NCI-H226 (cell line): ENCODE measurements at regions not wholly inside any gene's neighbourhood (a gene's known extent, or its start where the extent isn't known, plus 50 kb on each side); places are given as distances from the start of the nearest gene placed in this dataset.
"Not testable (repeated sequence)": the region's sequence is repeated elsewhere in the genome, so short reads cannot be mapped to it uniquely, and the experiment has no call there.

Experiments used
- DNase-seq: peaks from one replicate; pipeline ENCODE4 v3.0.0-alpha.2; 2015

DNA sequence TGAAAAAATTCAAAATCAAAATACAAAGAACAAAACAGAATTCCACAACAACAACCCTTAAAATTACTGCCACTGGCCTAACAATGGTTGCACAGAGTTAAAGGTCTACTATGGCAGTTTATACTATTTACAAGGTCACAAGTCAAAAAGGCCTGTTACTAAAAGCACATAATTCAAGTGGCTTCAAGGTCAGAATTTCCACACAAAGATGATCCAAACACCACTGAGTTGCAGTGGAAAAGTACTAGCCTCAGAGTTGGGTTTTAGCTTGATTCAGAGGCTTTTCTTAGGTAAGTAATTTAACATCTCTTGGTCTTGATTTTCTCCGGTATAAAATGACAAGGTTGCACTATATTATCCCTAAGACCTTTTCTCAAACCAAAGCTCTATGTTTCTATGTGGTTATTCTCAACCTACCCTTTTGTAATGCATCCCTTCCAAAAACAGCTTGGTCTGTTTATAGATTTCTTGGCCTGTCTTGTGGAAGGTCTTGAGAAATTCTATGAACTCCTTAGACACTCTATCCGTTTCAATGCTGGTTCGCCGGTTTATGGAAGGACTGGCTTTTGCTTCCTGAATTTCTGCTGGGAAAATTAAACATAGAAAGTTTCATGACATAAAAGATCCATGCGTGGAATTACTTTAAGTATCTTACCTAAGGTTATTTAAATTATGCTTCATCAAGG lies 69.5 kb downstream of the MDH2 start:
- not testable (repeated sequence) for DNase-seq

DNA sequence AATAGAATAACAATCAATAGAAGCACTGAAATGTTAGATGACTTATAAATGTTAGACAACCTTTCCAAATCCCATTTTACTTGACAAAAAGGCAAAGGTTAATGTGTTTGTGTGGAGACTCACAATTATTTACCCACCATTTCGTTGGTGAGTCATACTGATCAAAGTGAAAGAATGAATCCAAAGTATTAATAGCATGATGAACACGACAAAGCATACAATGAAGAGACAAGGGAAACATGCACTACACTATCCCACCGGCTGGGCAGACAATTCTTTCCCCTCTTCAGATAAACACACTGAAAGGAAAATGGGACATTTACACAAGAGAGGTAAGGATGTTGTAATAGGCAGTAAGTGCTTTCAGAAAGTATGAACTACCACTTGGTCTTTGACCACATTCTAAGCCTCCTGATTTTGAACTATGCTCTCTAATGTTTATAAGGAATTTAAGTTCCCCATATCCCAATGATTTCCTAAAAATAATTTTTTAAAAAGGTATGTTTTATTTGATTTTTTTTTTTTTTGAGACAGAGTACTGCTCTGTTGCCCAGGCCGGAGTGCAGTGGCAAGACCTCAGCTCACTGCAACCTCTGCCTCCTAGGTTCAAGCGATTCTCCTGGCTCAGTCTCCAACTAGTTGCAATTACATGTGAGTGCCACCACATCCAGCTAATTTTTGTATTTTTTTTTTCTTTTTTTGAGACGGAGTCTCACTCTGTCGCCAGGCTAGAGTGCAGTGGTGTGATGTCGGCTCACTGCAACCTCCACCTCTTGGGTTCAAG lies 70.5 kb downstream of the MDH2 start:
- DNase-seq, result not testable (repeated sequence)

DNA sequence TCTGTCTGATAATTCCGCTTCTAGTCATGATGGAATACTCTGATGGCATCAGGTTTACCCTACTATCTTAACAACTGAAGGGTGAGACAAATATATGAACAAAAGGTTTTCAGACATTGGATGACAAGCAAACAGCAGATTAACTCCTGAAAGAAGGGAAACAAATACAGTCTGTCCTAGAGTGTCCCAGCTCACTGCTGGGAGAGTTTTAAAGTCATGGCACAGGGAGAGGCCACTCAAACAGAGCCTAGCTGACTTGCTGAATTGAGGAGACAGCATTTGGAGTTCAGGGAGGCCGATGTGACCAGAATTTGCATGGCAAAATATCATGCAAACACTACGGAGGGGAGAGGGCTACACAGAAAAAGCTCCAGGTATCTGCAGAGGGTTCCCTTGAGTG lies 73.1 kb downstream of the MDH2 start:
- no peak for DNase-seq

DNA sequence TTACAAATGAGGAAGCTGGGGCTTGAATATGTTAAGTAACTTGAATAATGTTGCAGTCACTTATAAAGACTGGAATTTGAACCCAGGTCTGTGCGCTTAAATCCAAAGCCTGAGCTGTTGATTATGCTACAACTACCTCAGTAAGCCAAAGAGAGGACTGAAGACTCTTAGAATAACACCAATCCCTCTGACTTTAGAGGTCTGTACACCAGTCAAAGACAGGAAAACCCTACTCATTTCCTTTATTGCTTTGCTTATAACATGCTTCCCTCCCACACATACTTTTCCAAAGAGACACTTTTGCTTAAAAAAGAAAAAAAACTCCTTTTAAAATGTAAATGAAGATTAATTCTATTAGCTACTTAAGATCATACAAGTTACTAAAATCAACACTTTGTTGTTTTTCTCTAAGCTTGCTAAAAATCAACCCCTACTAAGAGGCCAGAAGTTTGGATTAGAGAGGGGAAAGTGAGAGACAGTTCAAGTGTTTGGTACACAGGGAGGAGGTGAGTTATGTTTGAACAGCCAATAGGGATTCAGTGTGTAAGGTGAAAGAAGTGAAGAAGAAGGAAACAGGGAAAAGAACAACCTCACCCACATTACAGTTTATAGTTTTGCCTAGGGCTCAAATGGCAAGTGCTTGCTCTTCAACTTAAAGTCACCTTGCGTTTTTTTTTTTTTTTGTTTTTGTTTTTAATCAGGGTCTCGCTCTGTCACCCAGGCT lies 74.8 kb downstream of the MDH2 start:
- peak; percentile 20 for DNase-seq

DNA sequence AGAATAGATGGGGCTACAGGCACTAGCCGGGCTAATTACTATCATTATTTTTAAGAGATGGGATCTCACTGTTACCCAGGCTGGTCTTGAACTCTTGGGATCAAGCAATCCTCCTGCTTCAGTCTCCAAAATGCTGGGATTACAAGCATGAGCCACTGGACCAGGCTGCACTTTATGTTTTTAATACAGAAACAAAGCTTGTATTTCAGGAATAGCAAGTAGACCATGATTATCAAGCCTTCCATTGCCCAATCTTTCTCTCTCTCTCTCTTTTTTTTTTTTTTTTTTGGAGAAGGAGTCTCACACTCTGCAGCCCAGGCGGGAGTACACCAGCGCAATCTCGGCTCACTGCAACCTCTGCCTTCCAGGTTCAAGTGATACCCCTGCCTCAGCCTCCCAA lies 75.4 kb downstream of the MDH2 start:
- DNase-seq, result no peak

DNA sequence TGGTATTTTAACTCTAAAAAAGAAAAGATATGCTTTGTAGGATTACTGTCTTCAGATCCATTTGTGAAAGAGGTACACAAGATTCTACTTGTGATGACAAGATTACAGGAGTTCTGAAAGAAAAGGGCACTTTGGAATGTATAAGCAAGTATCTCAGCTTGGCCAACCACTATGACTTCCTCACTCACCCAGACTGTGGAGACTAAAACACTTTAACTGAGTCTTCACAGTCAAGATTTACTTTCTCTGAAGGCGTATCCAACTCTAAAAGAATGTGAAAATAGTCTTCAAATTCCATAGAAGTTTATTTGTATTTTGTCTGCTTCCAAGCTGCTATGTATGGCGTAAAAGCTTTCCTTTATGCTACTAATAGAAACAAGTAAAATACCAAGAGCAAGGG lies 76.1 kb upstream of the SRRM3 start:
- no peak for DNase-seq

DNA sequence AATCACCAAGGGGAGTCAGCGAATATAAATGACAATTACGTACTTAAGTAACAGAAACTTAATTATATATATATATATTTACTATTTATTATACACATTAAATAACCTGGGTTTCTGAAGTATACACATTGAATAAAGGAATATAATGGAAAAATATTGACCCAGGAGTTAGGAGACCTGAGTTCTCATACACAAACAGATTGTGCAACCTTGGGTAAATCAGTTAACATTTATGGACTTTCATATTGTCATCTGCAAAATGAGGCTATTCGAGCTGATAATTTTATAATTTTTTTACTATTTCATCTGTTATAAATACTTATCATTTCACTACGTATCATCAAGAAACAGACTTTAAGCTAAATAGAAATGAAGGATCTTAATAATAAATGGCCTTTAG lies 75.1 kb upstream of the SRRM3 start:
- DNase-seq, result no peak

DNA sequence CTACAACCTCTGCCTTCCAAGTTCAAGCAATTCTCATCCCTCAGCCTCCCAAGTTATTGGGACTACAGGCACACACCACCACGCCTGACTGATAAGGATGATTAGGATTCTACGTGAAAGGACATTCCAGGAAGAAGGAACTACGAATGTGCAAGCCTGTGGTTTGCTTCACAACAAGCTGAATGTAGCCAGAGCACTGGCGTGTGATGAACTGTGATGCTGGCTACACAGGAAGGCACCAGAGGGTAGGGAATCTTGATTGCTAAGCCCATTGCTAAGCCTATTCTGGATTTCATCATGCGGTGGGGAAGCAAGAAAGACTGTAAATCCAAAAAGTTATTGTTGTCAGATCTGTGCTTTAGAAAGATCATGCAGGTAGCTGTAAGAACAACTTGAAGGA lies 72.3 kb upstream of the SRRM3 start:
- DNase-seq, result peak; percentile 2

DNA sequence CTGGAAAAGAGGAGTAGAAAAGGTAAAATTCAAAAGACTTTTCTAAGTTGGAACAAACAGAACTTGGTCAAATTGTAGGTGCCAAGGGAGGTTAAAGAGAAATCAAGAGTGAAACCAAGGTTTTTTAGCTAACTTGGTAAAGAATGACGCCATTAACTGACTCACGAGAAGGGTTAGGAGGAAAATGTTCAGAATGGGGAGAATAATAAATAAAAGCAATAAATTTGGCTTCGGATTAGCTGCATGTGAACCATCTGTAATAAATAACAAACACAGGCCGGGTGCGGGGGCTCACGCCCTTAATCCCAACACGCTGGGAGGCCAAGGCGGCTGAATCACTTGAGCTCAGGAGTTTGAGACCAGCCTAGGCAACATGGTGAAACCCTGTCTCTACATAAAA lies 71.9 kb upstream of the SRRM3 start:
- no peak for DNase-seq

DNA sequence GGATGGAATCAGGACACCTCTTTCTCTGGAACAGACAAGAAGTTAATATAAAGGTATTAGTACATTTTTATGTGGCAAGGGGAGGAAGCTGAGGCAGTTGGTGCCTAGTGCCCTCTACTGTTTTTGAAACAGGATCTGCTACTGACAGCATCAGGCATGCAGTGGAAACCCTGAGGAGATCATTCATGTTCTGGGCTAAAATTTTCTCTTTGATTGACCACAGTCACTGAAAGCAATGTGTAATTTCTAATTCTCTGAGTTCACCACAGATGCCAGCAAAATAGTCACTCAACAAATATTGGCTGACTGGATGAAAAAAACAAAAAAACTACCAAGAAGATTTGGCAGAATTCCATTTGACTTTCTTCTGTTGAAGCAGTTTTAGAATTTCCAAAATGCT lies 71.0 kb upstream of the SRRM3 start:
- peak; percentile 7 for DNase-seq

DNA sequence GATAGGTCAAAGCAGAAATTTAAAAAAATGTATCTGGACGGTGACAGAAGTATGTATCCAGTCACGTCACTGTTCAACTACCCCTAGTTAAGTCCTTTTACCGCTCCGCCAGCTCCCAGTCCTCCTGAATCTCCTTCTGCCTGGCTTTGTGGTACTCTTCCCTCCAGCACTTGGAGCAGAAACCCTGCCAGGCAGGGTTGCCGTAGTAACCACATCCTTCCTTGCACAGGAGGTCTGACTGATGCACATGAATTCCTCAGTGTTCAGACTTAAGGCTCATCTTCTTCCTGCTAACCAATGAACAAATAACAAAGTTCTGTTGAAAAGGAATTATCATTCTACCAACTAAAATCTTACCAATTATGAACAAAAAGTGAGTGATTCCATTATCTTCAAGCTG lies 69.8 kb upstream of the SRRM3 start:
- DNase-seq, result not testable (repeated sequence)

DNA sequence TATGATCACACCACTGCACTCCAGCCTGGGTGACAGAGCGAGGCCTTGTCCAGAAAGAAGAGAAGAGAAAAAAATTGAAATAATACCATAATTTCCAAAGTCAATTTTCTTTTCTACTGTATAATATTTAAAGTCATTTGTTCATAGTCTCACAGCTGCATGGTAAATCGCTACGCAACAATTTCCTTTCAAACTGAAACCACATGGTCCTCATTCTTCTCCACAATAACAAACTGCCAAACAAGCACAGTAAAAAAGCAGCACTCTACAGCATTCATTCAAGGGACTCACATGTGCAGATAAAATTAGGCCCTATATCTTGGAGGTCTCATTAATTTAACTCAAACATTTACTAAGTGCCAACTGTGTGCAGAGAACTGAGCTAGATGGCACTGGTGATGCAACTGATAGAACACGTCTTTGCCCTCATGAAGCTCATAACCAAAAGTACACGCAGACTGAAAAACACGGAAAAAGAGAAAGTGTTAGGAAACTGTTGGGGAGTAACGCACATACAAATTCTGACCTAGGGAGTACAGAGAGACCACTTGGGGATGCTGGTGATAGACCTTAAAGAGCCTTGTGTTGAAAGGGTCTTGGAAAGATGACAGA lies 68.4 kb upstream of the SRRM3 start:
- DNase-seq, result no peak

DNA sequence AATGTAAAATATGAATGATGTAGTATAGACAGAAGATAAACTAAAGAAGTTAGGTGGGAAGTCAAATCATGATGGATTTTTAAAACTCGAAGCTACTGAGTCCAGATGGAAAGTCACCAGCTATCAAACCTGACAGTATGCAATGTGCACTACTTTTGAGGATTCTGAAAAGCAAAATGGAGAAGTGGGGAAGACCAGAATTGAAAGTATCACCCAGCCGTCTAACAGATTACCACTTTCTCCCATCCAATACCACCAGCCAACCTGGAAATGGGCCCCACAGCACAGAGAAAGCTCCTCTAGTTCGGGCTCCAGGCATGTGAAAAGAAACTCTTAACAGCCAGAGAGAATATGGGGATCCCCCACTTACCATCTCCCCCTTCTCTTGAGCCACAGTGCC lies 67.9 kb upstream of the SRRM3 start:
- DNase-seq, result no peak

DNA sequence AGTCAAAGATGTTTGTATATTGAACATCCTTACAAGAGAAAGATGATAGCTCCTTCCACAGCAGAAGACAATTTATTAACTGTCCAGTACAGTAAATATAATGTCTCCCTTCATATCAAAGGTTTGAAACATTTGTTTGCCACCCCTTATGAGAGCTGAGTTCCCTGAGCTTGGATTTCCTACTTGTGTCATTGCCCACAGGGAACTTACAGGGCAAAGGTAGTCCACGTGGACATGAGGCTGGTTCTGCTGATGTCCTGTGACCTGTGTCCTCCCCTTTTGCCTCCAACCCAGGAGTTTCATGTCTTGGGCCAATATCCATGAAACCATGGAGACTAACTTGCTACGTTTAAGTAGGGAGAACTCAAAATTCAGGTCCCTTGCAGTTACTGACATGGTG lies 66.4 kb upstream of the SRRM3 start:
- DNase-seq, result not testable (repeated sequence)

DNA sequence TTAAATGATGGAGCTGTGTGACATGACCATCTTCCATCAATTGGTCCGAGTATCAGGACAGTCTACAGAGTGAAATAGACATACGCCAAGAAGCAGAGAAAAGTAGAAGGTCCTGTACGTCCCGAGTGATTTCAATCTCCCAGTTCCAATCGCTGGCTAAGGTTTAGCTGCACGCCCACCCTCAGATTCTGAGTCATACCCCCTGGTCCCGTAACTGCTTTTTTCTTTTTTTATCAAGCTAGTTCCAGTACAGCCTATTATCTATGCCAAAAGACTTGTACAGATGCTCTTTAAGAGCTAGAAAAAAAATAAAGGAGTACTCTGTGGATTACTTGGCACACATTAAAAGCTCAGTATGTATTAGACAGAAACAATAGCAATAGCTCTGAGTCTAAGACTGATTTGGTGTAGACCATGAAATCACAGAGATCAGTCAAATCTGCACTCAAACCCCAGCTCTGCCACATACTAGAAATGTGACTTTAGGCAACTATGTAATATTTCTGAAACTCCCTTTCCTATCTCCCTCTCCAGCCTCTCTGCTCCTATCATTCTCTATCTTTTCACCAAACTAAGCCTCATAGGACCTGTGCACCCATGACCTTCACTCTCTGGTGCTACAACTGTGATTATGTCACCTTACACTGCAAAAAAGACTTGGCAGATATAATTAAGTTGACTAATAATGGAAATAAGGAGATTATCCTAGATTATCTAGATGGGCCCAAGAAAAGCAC lies 63.0 kb upstream of the SRRM3 start:
- not testable (repeated sequence) for DNase-seq

DNA sequence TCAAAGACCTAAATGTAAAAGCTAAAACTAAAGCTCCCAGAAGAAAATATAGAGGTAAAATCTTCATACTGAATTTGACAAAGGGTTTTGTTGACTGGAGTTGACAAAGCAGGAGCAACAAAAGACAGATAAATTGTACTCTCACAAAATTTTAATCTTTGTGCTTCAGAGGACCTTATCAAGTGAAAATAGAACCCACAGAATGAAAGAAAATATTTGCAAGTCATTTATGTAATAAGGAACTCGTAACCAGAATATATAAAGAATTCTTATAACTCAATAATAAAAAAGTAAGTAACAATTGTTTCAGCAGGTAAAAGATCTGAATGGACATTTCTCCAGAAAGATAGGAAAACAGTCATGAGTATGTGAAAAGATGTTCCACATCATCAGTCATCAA lies 62.0 kb upstream of the SRRM3 start:
- no peak for DNase-seq

DNA sequence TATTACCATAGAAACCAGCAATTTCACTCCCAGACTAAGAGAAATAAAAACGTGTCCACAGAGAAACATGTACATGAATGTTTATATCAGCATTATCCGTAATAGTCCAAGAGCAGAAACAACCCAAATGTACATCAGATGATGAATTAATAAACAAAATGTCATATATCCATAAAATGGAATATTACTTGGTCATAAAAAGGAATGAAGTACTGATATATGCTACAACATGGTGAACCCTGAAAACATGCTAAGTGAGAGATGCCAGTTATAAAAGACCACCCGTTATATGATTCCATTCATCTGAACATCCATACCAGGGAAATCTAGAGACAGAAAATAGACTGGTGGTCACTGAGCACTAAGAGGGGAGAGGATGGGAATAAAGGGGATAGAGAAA lies 61.4 kb upstream of the SRRM3 start:
- DNase-seq, result not testable (repeated sequence)

DNA sequence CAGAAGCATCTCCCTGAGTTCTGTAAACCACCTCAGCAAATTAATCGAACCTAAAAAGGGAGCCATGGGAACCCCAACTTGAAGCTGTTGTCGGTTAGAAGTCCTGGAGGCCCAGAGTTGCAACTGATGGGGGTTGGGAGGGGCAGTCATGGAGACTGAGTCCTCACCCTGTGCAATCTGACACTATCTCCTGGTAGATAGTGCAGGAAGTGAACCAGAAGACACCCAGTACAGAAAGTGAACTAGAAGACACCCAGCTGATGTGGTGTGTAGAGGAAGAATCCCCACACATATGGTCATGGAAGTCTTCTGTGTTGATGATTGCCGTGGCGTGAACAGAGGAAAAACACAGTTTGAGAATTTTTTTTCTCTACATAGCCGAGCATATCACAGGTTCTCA lies 58.8 kb upstream of the SRRM3 start:
- no peak for DNase-seq

DNA sequence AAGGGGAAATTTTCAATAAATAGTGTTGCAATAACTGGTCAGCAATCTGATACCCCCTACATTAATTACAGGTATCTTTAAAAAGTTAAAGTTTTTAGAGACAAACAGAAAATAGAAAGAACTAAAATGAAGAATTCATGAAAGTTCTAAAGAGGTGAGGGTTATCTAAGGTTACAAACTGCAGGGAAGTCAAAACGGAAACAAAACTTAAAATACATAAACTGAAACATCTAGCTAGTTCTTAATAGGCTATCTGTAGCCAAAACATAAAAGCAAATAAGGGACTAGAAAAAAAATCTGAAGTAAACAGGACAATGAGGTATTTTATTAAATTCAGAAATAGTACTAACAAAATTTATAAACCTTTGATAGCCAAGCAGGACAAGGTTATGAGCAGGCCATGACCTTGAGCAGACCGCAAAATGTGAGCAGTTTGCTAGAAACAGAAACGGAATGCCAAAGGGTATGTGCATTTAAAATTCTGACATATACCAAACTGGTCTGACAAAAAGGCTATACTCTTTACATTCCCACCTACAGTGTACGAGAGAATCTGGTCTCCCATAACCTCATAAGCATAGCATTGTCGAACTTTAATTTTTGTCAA lies 56.9 kb upstream of the SRRM3 start:
- DNase-seq, result not testable (repeated sequence)

DNA sequence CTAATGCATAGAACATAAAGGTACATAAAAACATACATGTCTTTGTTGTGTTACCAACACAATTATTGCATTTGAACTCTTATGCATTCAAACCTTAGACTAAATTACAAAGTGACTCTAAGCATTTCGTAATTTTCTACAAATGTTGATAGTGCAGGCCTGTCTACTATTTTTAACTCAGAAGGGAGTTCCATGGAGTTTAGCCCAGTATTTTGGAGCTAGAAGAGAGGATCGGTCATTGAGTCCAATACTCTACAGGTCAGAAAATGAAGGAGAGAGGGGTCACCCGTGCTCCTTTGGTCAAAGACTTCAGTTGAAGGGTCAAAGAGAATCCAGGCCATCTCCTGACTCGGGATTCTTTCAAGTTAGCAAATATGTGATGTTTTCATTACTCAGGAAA lies 55.3 kb upstream of the SRRM3 start:
- DNase-seq, result no peak

DNA sequence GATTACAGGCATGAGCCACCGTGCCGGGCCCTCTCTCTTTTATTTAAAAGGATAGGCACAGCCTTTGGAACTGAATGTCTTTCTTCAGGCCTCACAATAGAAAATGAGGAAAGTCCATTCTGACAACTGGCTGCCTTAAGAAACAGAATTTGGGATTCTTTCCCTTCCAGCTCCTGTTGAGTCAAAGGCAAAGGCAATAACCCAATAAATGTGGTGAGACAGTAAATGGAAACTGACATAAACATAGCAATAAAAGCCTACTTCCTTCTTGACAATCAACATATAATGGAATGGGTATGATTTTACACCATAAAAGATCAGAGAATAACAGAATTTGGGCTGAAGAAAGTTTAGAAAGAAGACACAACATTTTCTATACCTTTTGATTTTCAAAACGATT lies 52.7 kb upstream of the SRRM3 start:
- DNase-seq, result not testable (repeated sequence)
